K562 (cell line): ENCODE measurements at regions not wholly inside any gene's neighbourhood (a gene's known extent, or its start where the extent isn't known, plus 50 kb on each side); places are given as distances from the start of the nearest gene placed in this dataset.

Experiments used
- ATAC-seq: fragments of 200-7000 bp; cut with Tn5 transposase; 3 replicates; pipeline ENCODE4 v1.9.1; 2020; ENCODE audit warnings: moderate library complexity
- BruUV-seq: library from RNA; stranded (reverse); fragments of 400-500 nt; replicated peaks from 2 replicates; lab custom pipeline; 2021; lab: Mats Ljungman, UMichigan
- CTCF ChIA-PET: fragments of 300-600 bp; formaldehyde crosslinking; extraction: SDS; loops from one replicate; lab custom pipeline; 2021; ENCODE audit warnings: low intra/inter-chr PET ratio; lab: Yijun Ruan, JAX
- POLR2A ChIA-PET: fragments of 300-600, 350-650 bp; sonication (Branson Sonifier 250); formaldehyde crosslinking; extraction: SDS; loops from one replicate; lab custom pipeline; 2021; ENCODE audit warnings: antibody characterized with exemption, inconsistent platforms; lab: Yijun Ruan, JAX
- DNase-seq, 4 experiments: peaks; one replicate each; pipeline versions ENCODE4 v3.0.0 to v3.0.0-alpha.2; 2011 to 2018; ENCODE audit warnings: low spot score in 3 of 4, mixed read lengths in 3 of 4; ENCODE audit errors: extremely low read depth in 1 of 4
- FAIRE-seq: peaks from 2 replicates; lab custom pipeline; 2011; peaks lifted over from hg19 to GRCh38; lab: Jason Lieb, UNC
- H2AFZ ChIP-seq: 2 replicates; pipeline ENCODE4 v1.6.0; 2011; ENCODE audit warnings: low read depth, low read length, control low read depth, inconsistent platforms
- H3K27ac ChIP-seq: fragments of 200-600 bp; 3 replicates; pipeline ENCODE4 v1.8.0; 2011; ENCODE audit warnings: low read depth, mild to moderate bottlenecking, control low read depth, inconsistent platforms, low read length, moderate library complexity, mixed read lengths; ENCODE audit errors: extremely low read depth
- H3K27me3 ChIP-seq, 2 experiments: fragments of 300-600 bp in 1 of 2; 2 replicates in 1 of 2; 3 replicates in 1 of 2; pipeline versions ENCODE4 v1.6.0 to v1.8.0; 2011; ENCODE audit warnings: inconsistent platforms in 2 of 2, low read length in 2 of 2, mild to moderate bottlenecking in 1 of 2, mixed read lengths in 1 of 2, moderate library complexity in 1 of 2; ENCODE audit not compliant: control insufficient read depth in 2 of 2, insufficient read depth in 2 of 2
- H3K36me3 ChIP-seq: fragments of 300-600 bp; 3 replicates; pipeline ENCODE4 v1.8.0; 2011; ENCODE audit warnings: mild to moderate bottlenecking, low read length, inconsistent platforms; ENCODE audit not compliant: control insufficient read depth, insufficient read depth
- H3K4me1 ChIP-seq, 2 experiments: fragments of 200-600 bp in 1 of 2; replicated peaks in 1 of 2; 2 replicates in 1 of 2; 3 replicates in 1 of 2; pipeline versions ENCODE4 v1.5.1 to v1.8.0; 2011; ENCODE audit warnings: inconsistent platforms in 2 of 2, low read length in 2 of 2, mild to moderate bottlenecking in 1 of 2, mixed read lengths in 1 of 2, moderate library complexity in 1 of 2; ENCODE audit not compliant: control insufficient read depth in 2 of 2, insufficient read depth in 2 of 2
- H3K4me2 ChIP-seq: 2 replicates; pipeline ENCODE4 v1.6.1; 2011; ENCODE audit warnings: low read length, control low read depth, inconsistent platforms, mixed read lengths; ENCODE audit not compliant: insufficient read depth
- H3K4me3 ChIP-seq: fragments of 200-600 bp; sonication (generic), shearing (Covaris generic); 2 replicates; pipeline ENCODE4 v1.5.1; 2016; ENCODE audit warnings: control low read depth, inconsistent platforms
- H3K79me2 ChIP-seq: fragments of 200-600 bp; 3 replicates; pipeline ENCODE4 v1.8.0; 2011; ENCODE audit warnings: low read length, inconsistent platforms; ENCODE audit not compliant: control insufficient read depth, insufficient read depth
- H3K9ac ChIP-seq, 2 experiments: 2 replicates each; pipeline versions ENCODE4 v1.6.0 to v1.6.1; 2011; ENCODE audit warnings: low read depth in 2 of 2, low read length in 2 of 2, control low read depth in 1 of 2, inconsistent platforms in 1 of 2, mild to moderate bottlenecking in 1 of 2, mixed read lengths in 1 of 2; ENCODE audit not compliant: insufficient read depth in 1 of 2
- H3K9me1 ChIP-seq: one replicate; pipeline ENCODE4 v1.6.0; 2011; ENCODE audit warnings: inconsistent platforms, mild to moderate bottlenecking, low read length, moderate library complexity; ENCODE audit not compliant: control insufficient read depth, insufficient read depth
- H3K9me3 ChIP-seq: replicated peaks from 2 replicates; pipeline ENCODE4 v1.5.1; 2011; ENCODE audit warnings: low read depth, low read length, inconsistent platforms; ENCODE audit not compliant: control insufficient read depth, insufficient read depth
- H4K20me1 ChIP-seq: replicated peaks from 2 replicates; pipeline ENCODE4 v1.6.1; 2011; ENCODE audit warnings: low read length, inconsistent platforms, mixed read lengths; ENCODE audit not compliant: control insufficient read depth, insufficient read depth
- WGBS: fragments of 100-300 bp; shearing (Covaris generic); methylation state at CpG from one replicate; pipeline ENCODE4 v1.1.6; 2016; ENCODE audit warnings: low coverage, mixed read lengths; ENCODE audit not compliant: insufficient coverage; ENCODE audit errors: missing lambda C conversion rate; 5-methylcytosine and 5-hydroxymethylcytosine counted together
- in situ Hi-C: fragments of 300-500 bp; cut with MboI; formaldehyde crosslinking; loops from 4 replicates; pipeline ENCODE4 v1.15.0; 2018; ENCODE audit warnings: inconsistent platforms, mixed read lengths
- intact Hi-C: fragments of 100-400 bp; cut with micrococcal nuclease; formaldehyde crosslinking; loops from 2 replicates; pipeline ENCODE4 v1.14.2; 2022
- TF ChIP-seq, protein P1 (sequence below): sonication (generic); formaldehyde crosslinking; IDR thresholded peaks from 2 replicates; pipeline ENCODE4 v1.8.0; 2023; ENCODE audit warnings: mild to moderate bottlenecking, missing genetic modification reagents

DNA sequence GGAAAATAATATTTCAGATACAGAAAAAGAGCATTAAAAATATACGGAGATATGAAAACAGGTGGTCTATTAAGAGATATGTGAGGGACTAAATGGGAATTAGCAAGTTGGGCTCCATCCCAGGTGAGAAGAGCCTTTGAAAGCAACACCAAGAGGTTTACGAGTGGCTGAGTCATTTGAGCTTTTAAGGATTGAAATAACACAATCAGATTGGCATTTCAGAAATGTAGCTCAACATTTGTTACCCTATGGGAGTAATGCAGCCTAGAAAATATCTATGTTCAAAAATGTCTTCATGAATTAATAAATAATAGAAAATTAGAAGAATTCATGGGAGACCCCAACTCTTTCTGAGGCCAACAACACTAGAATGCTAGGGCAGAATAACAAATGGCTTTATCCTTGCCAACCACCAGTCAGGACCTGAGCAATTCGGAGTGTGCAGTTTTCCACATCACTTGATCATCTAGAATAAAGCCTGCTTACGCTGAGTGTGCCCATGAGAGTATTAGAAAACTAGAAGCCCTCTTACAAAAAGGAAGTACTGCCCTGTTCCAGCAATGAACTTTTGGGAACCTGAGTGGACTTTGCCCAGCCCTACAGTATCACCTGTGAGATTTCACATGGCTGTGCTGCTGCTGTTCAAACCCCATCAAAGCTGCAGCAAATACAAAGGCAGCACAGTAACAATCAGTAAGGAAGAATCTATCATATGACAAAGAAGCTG, 538.0 kb upstream of the CAMK1G start:
- no peak for ATAC-seq
- Histone ChIP-seq H3K4me1 (no peaks in the 10 kb centered on the region), H3K36me3 (no peaks in the 10 kb centered on the region), H3K4me3 (no peak overlapping the region), H4K20me1 (no peaks in the 10 kb centered on the region), H3K27me3 (no peaks in the 10 kb centered on the region), H3K9ac (no peak overlapping the region), H3K4me2 (no peak overlapping the region), H3K9me1 (no peaks in the 10 kb centered on the region), H3K79me2 (no peaks in the 10 kb centered on the region), H3K27ac (no peak overlapping the region), H2AFZ (no peak overlapping the region), H3K9me3 (peaks cover 1% of the 10 kb centered on the region; the same call in 1 of the 2 replicates)
- in situ Hi-C loops = no loop called here
- no peak for FAIRE-seq
- WGBS = 3% methylated on average over 4 of the region's 4 CpGs
- no TSS peak for BruUV-seq
- intact Hi-C loops = no loop called here
- TF ChIP-seq, protein P1, sequence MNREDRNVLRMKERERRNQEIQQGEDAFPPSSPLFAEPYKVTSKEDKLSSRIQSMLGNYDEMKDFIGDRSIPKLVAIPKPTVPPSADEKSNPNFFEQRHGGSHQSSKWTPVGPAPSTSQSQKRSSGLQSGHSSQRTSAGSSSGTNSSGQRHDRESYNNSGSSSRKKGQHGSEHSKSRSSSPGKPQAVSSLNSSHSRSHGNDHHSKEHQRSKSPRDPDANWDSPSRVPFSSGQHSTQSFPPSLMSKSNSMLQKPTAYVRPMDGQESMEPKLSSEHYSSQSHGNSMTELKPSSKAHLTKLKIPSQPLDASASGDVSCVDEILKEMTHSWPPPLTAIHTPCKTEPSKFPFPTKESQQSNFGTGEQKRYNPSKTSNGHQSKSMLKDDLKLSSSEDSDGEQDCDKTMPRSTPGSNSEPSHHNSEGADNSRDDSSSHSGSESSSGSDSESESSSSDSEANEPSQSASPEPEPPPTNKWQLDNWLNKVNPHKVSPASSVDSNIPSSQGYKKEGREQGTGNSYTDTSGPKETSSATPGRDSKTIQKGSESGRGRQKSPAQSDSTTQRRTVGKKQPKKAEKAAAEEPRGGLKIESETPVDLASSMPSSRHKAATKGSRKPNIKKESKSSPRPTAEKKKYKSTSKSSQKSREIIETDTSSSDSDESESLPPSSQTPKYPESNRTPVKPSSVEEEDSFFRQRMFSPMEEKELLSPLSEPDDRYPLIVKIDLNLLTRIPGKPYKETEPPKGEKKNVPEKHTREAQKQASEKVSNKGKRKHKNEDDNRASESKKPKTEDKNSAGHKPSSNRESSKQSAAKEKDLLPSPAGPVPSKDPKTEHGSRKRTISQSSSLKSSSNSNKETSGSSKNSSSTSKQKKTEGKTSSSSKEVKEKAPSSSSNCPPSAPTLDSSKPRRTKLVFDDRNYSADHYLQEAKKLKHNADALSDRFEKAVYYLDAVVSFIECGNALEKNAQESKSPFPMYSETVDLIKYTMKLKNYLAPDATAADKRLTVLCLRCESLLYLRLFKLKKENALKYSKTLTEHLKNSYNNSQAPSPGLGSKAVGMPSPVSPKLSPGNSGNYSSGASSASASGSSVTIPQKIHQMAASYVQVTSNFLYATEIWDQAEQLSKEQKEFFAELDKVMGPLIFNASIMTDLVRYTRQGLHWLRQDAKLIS (CRISPR knock-in tag) = no peak
- POLR2A ChIA-PET = no interaction called here
- CTCF ChIA-PET = no interaction called here
- DNase-seq = no peak
